LoVo (cell line): ENCODE measurements at regions not wholly inside any gene's neighbourhood (a gene's known extent, or its start where the extent isn't known, plus 50 kb on each side); places are given as distances from the start of the nearest gene placed in this dataset.
"Not testable (repeated sequence)": the region's sequence is repeated elsewhere in the genome, so short reads cannot be mapped to it uniquely, and the experiment has no call there.

Experiments used
- DNase-seq: peaks from one replicate; pipeline ENCODE4 v3.0.0-alpha.2; 2016; ENCODE audit warnings: low spot score

DNA sequence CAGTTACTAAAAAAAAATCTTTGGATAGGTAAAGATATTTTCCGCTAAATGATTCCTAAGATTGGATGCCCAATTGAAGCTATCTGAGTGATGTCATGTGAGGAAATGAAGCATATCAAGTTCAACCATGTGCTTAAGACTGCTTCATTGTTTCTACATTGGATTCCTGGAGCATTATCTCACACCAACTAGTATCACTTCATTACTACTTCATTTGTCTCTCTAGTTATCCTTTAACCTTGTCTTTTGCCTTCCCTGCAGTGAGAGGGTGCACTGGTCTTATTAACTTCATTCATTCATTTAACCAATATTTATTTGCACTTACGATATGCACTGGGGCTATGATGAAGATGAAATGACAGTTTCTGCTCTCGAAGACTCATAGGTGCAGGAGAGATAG lies 198.1 kb downstream of the SLC38A4 start:
- DNase-seq = no peak

DNA sequence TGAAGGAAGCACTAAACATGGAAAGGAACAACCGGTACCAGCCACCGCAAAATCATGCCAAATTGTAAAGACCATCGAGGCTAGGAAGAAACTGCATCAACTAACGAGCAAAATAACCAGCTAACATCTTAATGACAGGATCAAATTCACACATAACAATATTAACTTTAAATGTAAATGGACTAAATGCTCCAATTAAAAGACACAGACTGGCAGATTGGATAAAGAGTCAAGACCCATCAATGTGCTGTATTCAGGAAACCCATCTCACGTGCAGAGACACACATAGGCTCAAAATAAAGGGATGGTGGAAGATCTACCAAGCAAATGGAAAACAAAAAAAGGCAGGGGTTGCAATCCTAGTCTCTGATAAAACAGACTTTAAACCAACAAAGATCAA lies 206.3 kb downstream of the SLC38A4 start:
- not testable (repeated sequence) for DNase-seq

DNA sequence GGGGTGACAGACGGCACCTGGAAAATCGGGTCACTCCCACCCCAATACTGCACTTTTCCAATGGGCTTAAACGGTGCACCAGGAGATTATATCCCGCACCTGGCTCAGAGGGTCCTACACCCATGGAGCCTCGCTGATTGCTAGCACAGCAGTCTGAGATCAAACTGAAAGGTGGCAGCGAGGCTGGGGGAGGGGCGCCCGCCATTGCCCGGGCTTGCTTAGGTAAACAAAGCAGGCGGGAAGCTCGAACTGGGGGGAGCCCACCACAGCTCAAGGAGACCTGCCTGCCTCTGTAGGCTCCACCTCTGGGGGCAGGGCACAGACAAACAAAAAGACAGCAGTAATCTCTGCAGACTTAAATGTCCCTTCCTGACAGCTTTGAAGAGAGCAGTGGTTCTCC lies 208.1 kb downstream of the SLC38A4 start:
- DNase-seq = not testable (repeated sequence)

DNA sequence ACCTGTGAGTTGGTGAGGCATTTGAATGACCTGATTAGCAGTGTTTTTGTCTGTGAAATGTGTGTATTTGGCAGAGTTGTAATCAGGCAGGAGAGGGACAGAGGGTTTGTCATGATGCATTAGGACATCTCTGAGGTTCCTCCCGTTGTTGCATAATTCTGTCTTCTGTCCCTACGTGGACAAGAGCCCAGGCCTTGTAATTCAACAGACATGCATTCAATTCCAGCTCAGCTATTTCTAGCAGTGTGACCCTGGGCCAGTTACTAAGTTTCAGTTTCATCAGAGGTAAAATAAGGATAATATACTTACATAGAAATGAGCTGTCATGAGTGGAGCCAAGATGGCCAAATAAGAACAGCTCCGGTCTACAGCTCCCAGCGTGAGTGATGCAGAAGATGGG lies 208.6 kb downstream of the SLC38A4 start:
- no peak for DNase-seq

DNA sequence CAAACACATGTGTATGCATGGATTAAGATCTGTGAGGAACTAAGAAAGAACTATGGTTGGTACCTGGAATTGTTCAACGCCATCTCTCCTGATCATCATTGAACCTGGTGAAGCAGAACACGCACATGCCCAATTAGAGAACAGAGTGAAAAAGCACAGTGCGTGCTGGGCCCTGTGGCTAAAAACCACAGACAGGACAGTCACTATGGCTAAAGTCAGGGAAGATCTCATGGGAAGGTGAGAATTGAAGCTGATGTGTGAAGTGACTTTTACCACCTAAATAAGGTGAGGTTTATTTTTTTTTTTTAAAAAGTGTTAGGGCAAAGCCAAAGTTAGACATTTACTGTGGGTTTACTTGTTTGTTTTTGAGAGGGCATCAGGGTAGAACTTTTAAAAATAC lies 215.0 kb downstream of the SLC38A4 start:
- no peak for DNase-seq

DNA sequence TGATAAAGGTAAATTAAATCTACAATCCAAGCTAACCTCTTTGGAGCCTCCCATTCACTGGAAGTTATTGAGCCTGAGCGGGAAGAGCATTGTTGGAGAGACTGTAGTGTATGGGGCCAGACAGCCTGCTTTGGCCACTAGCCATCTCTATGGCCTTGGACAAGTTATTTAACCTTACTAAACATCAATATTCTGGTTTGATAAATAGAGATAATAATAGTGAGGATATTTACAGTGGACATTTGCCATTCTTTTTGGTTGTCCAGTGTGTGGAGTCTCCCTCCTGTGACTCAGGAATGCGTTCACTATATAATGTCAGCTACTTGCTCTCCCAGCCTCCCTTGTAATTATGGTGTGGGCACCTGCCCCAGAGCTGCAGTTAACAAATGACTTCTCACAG lies 216.1 kb downstream of the SLC38A4 start:
- DNase-seq = no peak

DNA sequence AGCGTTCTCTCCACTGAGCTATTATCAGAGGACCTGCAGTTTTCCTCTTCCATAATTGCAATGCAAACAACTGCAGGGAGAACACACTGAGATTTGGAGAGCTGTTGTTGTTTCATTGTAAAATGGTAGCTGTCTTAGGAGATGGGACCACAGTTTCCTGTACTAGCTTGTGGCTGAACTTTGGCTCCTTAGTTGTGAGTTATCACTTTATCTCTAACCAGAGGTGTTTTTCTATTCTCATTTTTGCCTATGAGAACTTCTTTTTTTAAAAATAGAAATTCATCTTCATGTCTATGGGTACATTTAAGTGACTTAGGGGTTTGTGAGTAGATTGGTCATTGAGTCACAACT lies 216.5 kb downstream of the SLC38A4 start:
- no peak for DNase-seq

DNA sequence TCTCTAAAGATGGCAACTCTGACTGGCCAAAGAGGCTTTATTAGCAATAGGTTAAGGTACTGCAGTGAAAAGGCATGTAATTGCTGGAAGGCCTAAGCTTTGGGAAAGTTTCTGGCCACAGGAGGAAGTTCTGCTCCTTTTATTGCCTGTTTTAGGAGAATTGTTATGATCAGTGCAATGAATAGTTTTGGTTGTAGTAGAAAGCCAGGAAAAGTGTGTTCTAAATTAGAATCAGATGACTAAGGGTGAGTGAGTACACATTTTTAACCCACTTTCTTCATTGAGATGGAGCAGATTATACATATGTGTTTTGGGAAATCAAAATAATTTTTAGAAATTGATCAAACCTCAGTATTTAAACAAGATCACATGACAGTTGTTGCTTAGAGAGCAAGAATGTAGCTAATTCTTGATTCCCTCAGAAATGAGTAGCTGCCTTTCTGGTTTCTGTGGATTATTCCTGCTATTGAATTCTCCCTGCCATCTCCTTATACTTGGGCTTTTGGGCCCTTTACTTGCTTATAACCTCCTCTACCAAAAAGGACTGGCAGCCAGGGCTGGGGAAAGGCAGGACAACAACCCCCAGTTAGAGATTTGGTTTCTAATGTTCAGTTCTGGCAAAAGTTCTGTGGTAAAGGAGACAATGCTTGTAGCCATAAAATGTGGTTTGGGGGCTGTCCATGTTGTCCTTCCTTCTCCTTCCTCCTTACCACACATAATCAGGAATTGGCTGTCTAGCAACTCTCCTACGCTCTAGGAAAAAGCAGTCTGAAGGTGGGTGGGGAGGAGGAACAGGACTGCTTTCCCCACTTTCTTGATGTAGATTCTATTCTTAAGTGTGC lies 217.1 kb downstream of the SLC38A4 start:
- DNase-seq = no peak

DNA sequence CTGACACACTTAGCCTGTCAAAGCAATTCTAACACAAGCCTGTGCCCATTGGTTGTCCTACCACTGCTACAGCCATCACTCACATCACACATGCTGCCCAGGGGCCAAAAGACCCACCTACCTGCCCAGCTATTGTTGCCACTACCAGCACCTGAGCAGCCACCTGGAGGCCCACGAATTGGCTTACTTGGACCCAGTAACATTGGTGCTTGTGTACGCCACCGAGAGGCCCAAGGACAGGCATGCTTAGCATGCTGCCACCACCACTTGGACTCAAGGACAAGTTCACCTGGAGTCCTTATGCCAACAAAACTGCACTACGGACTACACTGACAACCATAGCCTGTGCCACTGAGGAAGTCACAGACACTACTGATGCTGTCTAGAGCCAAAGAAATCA lies 221.1 kb downstream of the SLC38A4 start:
- no peak for DNase-seq

DNA sequence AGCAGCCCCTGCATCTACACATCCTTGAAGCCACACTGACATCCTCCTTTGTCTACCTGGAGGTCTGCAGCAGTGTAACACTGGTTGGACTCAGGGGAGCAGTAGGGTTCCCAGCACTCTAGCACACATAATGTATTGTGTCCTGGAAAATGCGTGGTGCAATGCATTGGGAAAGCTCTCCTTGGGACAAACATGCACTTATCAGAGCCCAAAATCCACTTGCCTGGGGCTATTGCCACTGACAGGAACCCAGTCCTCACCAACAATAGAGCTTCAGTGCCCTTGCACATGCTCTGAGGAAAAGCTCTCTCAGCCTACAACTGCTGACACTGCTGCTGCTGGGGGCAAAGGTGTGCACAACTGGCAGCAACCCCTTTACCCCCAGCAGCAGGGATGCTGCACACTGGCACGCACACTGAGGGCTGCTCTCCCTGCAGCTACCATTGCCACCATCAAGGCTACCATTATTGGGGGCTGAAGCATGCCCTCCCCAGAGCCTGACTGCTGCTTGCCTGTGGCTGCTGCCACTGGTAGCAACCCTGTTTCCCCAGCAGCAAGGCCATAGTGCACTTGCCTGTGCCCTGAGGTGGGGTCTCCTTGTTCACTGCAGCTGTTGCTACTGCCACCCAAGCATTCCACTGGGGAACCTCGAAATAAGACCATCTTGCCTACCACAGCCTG lies 221.9 kb downstream of the SLC38A4 start:
- DNase-seq = no peak

DNA sequence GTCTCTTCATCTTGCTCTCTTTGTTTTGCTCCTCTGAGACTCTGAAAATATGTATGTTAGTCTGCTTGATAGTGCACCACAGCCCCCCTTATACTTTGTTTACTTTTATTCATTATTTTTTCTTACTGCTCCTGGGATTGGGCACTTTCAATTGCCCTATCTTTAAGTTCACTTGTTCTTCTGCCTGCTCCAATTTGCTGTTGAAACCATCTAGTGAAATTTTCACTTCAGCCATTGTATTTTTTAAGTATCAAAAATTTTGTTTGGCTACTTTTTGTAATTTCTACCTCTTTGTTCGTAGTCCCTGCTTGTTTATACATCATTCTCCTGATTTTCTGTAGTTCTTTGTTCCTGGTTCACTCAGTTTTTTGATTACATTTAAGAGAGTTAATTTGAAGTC lies 223.3 kb downstream of the SLC38A4 start:
- DNase-seq = no peak

DNA sequence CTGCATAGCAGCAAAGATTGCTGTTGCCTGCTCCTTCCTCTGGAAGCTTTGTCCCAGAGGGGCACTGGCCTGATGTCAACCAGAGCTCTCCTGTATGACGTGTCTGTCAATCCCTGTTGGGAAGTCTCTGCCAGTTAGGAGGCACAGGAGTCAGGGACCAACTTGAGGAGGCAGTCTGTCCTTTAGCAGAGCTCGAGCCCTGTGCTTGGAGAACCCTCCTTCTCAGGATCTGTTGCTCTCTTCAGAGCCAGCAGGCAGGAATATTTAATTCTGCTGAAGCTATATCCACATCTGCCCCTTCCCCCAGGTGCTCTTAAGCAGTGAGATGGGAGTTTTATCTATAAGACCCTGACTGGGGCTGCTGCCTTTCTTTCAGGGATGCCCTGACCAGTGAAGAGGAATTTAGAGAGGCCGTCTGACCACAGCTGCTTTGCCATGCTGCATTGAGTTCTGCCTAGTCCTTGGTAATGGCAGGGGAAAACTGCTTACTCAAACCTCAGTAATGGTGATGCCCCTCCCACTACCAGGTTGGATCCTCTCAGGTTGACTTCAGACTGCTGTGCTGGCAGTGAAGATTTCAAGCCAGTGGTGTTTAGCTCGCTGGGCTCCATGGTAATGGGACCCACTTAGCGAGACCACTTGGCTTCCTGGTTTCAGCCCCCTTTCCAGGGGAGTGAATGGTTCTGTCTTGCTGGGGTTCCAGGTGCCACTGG lies 218.6 kb upstream of the SLC38A2 start:
- no peak for DNase-seq

DNA sequence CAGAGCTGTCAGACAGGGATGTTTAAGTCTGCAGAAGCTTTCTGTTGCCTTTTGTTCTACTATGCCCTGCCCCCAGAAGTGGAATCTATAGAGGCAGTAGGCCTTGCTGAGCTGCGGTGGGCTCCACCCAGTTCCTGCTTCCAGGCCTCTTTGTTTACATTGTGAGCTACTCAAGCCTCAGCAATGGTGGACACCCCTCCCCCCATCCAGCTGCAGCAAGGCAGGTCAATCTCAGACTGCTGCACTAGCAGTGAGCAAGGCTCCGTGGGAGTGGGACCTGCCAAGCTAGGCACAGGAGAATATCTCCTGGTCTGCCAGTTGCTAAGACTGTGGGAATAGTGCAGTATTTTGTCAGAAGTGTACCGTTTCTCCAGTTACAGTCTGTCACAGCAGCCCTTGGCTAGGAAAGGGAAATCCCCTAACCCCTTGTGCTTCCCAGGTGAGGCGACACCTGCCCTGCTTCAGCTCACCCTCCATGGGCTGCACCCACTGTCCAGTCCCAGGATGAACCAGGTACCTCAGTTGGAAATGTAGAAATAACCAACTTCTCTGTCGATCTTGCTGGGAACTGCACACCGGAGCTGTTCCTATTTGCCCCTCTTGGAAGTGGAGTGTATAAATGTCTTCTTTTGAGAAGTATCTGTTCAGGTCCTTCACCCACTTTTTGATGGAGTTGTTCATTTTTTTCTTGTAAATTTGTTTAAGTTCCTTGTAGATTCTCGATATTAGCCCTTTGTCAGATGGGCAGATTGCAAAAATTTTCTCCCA lies 213.5 kb upstream of the SLC38A2 start:
- peak; percentile 61 for DNase-seq

DNA sequence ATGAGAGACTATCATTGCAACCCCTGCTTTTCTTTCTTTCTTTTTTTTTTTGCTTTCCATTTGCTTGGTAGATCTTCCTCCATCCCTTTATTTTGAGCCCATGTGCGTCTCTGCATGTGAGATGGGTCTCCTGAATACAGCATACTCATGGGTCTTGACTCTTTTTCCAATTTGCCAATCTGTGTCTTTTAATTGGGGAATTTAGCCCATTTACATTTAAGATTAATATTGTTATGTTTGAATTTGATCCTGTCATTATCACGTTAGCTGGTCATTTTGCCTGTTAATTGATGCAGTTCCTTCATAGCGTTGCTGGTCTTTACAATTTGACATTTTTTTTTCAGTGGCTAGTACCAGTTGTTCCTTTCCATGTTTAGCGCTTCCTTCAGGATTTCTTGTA lies 211.5 kb upstream of the SLC38A2 start:
- not testable (repeated sequence) for DNase-seq

DNA sequence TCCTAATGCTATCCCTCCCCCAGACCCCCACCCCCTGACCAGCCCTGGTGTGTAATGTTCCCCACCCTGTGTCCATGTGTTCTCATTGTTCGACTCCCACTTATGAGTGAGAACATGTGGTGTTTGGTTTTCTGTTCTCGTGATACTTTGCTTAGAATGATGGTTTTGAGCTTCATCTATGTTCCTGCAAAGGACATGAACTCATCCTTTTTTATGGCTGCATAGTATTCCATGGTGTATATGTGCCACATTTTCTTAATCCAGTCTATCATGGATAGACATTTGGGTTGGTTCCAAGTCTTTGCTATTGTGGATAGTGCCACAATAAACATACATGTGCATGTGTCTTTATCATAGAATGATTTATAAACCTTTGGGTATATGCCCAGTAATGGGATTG lies 209.4 kb upstream of the SLC38A2 start:
- DNase-seq = not testable (repeated sequence)

DNA sequence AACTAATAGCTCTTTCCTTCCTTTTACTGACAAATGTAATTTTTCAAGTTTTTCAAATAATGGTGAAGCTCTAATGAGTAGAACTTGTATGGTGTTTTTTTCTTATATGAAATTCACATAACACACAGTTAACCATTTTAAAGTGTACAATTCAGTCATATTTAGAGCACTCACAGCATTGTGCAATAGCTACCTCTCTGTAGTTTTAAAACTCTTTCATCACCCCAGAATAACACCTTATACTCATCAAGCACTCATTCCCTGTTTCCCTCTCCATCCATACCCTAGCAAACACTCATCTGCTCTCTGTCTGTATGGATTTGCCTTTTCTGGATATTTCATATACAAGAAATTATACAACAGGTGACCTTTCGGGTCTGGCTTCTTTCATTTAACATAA lies 207.9 kb upstream of the SLC38A2 start:
- no peak for DNase-seq

DNA sequence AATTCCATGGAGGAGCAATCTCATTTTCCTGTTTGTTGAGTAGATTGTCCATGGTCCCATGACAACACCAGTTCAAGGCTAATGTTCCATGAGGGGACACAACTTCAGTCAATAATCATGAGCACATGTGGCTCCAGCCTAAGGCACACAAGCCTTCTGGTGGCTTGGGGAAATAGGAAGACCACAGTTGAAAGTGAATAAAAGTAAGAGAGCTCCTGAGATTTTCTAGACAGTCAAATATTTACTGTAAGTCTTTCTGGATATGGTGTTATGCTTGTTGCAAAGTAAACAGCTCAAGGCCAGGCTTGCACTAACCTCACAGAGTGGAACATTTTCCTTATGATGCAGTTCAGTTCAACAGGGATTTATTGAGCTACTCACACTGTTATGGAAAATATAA lies 206.9 kb upstream of the SLC38A2 start:
- no peak for DNase-seq

DNA sequence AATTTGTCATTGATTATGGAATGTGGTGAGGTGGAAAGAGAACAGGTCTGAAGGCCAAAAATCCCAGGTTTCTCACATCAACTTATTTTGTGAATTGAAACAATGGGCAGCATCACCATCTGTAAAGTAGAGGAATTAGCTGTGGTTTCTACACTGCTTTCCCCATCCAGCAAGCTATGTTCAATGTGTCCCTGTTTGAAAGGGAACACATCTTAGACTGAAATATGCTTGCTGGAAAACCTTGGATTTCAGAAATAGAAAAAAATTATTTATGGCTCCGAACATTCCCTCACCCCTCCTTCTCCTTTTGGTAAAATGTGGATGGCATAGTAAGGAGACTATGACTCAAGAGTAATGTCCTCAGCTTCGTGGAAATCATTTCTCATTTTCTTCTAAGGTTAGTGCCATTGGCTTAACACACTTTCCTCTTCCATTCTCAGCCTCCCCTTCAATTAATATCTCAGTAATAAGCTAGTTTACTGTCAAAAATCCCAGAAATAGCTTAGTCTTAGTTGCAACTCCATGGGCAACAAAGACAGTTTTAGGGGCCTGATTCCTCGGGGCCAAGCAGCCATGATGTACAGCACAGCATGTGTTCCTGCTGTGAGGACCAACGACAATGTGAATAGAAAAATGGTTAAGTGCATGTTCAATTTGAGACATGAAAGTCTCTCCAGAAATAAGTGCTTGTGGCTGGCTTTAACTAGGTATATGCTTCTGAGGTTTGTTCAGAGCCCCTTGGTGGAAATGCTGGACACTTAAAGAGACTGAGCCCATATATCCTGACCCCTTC lies 205.8 kb upstream of the SLC38A2 start:
- no peak for DNase-seq

DNA sequence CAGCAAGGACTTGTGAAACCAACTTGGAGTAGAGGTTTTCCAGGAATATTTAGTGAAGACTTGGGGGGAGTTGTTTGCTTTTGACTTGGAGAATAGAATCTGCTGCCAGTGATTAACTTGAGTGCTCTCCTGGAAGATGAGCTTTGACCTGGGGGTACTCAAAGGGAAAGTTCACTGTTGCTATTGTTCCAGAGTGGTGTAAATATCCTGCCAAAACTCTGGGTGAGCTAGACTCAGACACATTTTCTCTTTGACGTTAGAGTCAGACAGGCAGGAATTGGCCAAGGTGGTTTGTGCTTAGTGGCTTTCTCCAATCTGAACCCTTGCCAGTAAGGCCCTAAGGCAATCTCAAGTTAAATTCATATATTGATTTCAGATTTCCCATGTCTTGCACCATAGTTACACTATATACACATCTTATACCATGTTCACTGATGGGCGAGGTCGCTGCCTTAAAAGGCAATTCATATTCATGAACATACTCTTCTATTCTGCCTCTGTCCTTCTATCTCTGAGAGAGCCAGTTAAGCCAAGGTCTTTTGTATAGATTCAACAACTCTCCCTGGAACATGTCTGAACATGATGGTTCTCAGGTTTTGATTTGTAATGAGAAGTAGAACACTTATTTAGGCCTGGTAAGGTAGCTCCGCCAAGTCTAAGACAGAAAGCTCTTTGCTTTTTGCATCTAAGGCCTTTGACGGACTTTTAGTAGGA lies 204.6 kb upstream of the SLC38A2 start:
- DNase-seq = no peak

DNA sequence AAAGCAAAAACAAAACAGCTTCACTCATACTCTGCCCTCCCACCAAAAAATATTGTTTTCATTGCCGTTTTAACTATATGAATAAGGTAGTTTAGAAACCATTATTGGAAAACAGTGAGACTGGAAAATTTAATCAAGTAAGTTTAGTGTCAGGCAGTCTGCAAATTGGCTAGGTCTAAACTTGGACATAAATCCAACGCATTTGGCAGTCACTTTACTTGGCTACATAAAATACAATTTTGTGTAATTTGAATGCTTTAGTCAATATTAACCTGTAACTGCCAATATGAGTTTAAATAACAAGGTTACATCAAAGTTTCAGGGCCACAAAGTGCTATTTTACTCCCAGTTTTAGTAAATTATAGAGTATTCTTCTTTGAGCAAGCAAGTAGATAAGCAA lies 202.3 kb upstream of the SLC38A2 start:
- no peak for DNase-seq

DNA sequence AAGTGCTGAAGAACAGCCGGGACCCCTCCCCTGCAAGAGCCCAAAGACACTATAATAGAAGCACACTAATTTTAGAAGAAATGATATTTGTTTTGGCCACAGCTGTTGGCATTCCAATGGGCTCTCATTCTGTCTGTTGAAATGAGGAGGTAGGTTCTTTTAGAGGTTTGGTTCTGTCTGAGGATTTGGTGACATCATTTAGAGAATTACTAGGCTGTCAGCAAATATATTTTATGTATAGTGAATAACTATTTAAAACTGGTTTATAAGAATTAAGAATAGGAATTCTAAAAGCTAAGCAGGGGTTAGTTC lies 200.7 kb upstream of the SLC38A2 start:
- no peak for DNase-seq
